22Rv1 (cell line): ENCODE measurements at regions not wholly inside any gene's neighbourhood (a gene's known extent, or its start where the extent isn't known, plus 50 kb on each side); places are given as distances from the start of the nearest gene placed in this dataset.

ENCODE experiments used
- CTCF ChIP-seq: fragments of 450-650 bp; IDR thresholded peaks from 2 replicates; pipeline ENCODE4 v1.5.1; 2017; ENCODE audit warnings: mild to moderate bottlenecking
- ZFX ChIP-seq: fragments of 450-650 bp; IDR thresholded peaks from 2 replicates; pipeline ENCODE4 v1.6.1; 2017; ENCODE audit warnings: antibody characterized with exemption, borderline replicate concordance

- no peak for TF ChIP-seq CTCF
- TF ChIP-seq ZFX = no peak
Measured at GRCh38 chr6:137954253-137954652, 87.2 kb downstream of the TNFAIP3 start.
